HCT116 (cell line): ENCODE measurements at regions not wholly inside any gene's neighbourhood (a gene's known extent, or its start where the extent isn't known, plus 50 kb on each side); places are given as distances from the start of the nearest gene placed in this dataset.

Source experiments
- ATAC-seq: fragments of 200-7000 bp; cut with Tn5 transposase; 2 replicates; pipeline ENCODE4 v1.9.1; 2020; ENCODE audit warnings: mild to moderate bottlenecking, moderate library complexity
- BruUV-seq: library from RNA; stranded (reverse); fragments of 400-500 nt; replicated peaks from 2 replicates; lab custom pipeline; 2021; lab: Mats Ljungman, UMichigan
- CTCF ChIA-PET: fragments of 300-600 bp; sonication (Branson Sonifier 250); formaldehyde crosslinking; loops from one replicate; lab custom pipeline; 2021; ENCODE audit warnings: antibody characterized with exemption; lab: Charles Lee
- POLR2A ChIA-PET: fragments of 300-600, 350-600 bp; sonication (Branson Sonifier 250); formaldehyde crosslinking; loops from one replicate; lab custom pipeline; 2021; ENCODE audit warnings: antibody characterized with exemption; lab: Charles Lee
- RAD21 ChIA-PET, 2 experiments: fragments of 300-600 bp; sonication (Branson Sonifier 250); formaldehyde crosslinking; loops; one replicate each; lab custom pipeline; 2023; ENCODE audit warnings: low total read pairs in 2 of 2; ENCODE audit not compliant: uncharacterized antibody in 2 of 2, unreplicated experiment in 2 of 2, low non-redundant PET in 1 of 2; lab: Charles Lee
- DNase-seq: peaks from one replicate; pipeline ENCODE4 v3.0.0-alpha.2; 2010; ENCODE audit warnings: low read depth, low spot score
- H2AFZ ChIP-seq: fragments of 200-600 bp; shearing (Covaris generic), sonication (generic); 2 replicates; pipeline ENCODE4 v1.6.1; 2017; ENCODE audit warnings: low read depth, mixed run types, mixed read lengths, antibody characterized with exemption, low read length; ENCODE audit not compliant: poor library complexity, severe bottlenecking
- H3K27ac ChIP-seq: 2 replicates; pipeline ENCODE4 v1.5.1; 2012; ENCODE audit warnings: low read depth, low read length
- H3K27me3 ChIP-seq: fragments of 200-600 bp; sonication (generic); 2 replicates; pipeline ENCODE4 v1.6.1; 2016; ENCODE audit warnings: mixed run types, low read length, mixed read lengths; ENCODE audit not compliant: insufficient read depth
- H3K36me3 ChIP-seq, 2 experiments: fragments of 200-500 bp in 1 of 2; fragments of 200-600 bp in 1 of 2; sonication (Bioruptor generic) in 1 of 2; sonication (generic) in 1 of 2; 2 replicates each; pipeline versions ENCODE4 v1.5.1 to v1.6.1; 2014 to 2016; ENCODE audit warnings: low read length in 2 of 2, inconsistent platforms in 1 of 2, mixed read lengths in 1 of 2, mixed run types in 1 of 2; ENCODE audit not compliant: insufficient read depth in 2 of 2, control insufficient read depth in 1 of 2
- H3K4me1 ChIP-seq, 2 experiments: fragments of 200-600 bp in 1 of 2; sonication (generic) in 1 of 2; 2 replicates each; pipeline versions ENCODE4 v1.5.1 to v1.6.1; 2012 to 2017; ENCODE audit warnings: low read length in 2 of 2, inconsistent platforms in 1 of 2, mild to moderate bottlenecking in 1 of 2, mixed read lengths in 1 of 2, mixed run types in 1 of 2, moderate library complexity in 1 of 2; ENCODE audit not compliant: insufficient read depth in 2 of 2, control insufficient read depth in 1 of 2
- H3K4me2 ChIP-seq: fragments of 200-600 bp; sonication (generic); 2 replicates; pipeline ENCODE4 v1.6.1; 2017; ENCODE audit warnings: mixed run types, low read length, mixed read lengths
- H3K4me3 ChIP-seq, 2 experiments: fragments of 200-600 bp in 1 of 2; sonication (generic) in 1 of 2; replicated peaks in 1 of 2; 2 replicates each; pipeline ENCODE4 v1.5.1; 2011 to 2016; ENCODE audit warnings: low read length in 2 of 2, control low read depth in 1 of 2, low read depth in 1 of 2, mild to moderate bottlenecking in 1 of 2, mixed read lengths in 1 of 2, mixed run types in 1 of 2
- H3K79me2 ChIP-seq: fragments of 200-600 bp; sonication (generic); 2 replicates; pipeline ENCODE4 v1.6.1; 2017; ENCODE audit warnings: mild to moderate bottlenecking, mixed run types, low read length, moderate library complexity, mixed read lengths; ENCODE audit not compliant: insufficient read depth
- H3K9ac ChIP-seq: fragments of 200-600 bp; sonication (generic); 2 replicates; pipeline ENCODE4 v1.6.1; 2016; ENCODE audit warnings: low read length, mixed read lengths
- H3K9me2 ChIP-seq: fragments of 200-600 bp; sonication (generic), shearing (Covaris generic); 2 replicates; pipeline ENCODE4 v1.6.1; 2017; ENCODE audit warnings: mixed run types, mild to moderate bottlenecking, moderate library complexity; ENCODE audit not compliant: insufficient read depth
- H3K9me3 ChIP-seq, 2 experiments: fragments of 200-500 bp in 1 of 2; fragments of 200-600 bp in 1 of 2; sonication (Bioruptor generic) in 1 of 2; sonication (generic) in 1 of 2; 2 replicates each; pipeline ENCODE4 v1.6.1; 2014 to 2017; ENCODE audit warnings: low read length in 2 of 2, mixed read lengths in 2 of 2, inconsistent platforms in 1 of 2, low read depth in 1 of 2, mild to moderate bottlenecking in 1 of 2, mixed run types in 1 of 2, moderate library complexity in 1 of 2; ENCODE audit not compliant: control insufficient read depth in 1 of 2, insufficient read depth in 1 of 2
- H4K20me1 ChIP-seq: fragments of 200-600 bp; sonication (generic), shearing (Covaris generic); 2 replicates; pipeline ENCODE4 v1.6.1; 2017; ENCODE audit warnings: mixed run types, mild to moderate bottlenecking, moderate library complexity; ENCODE audit not compliant: insufficient read depth
- RAD21 ChIP-seq: IDR thresholded peaks from 2 replicates; pipeline ENCODE4 v1.6.1; 2012; ENCODE audit warnings: low read depth, mild to moderate bottlenecking
- SIN3A ChIP-seq: IDR thresholded peaks from 2 replicates; pipeline ENCODE4 v1.6.1; 2012; ENCODE audit warnings: low read depth
- ZNF274 ChIP-seq: fragments of 200-500 bp; sonication (Bioruptor generic); IDR thresholded peaks from 2 replicates; pipeline ENCODE4 v1.6.1; 2014; ENCODE audit warnings: mild to moderate bottlenecking, low read depth, low read length, inconsistent platforms
- intact Hi-C: fragments of 100-400 bp; cut with micrococcal nuclease; formaldehyde crosslinking; loops from 2 replicates; pipeline ENCODE4 v1.10.0; 2022
- TF ChIP-seq, protein P1 (sequence below): IDR thresholded peaks from 2 replicates; pipeline ENCODE4 v1.6.1; 2012; ENCODE audit warnings: low read depth
- TF ChIP-seq, protein P2 (sequence below), 3 experiments: fragments of 200-600 bp in 1 of 3; sonication (generic) in 1 of 3; IDR thresholded peaks in 2 of 3; conservative IDR thresholded peaks in 1 of 3; 2 replicates each; pipeline ENCODE4 v1.5.1; 2012 to 2017; ENCODE audit warnings: low read depth in 2 of 3, low read length in 2 of 3, antibody characterized with exemption in 1 of 3, borderline replicate concordance in 1 of 3, control low read depth in 1 of 3, mild to moderate bottlenecking in 1 of 3, mixed read lengths in 1 of 3, mixed run types in 1 of 3, moderate library complexity in 1 of 3; ENCODE audit not compliant: insufficient read depth in 1 of 3

DNA sequence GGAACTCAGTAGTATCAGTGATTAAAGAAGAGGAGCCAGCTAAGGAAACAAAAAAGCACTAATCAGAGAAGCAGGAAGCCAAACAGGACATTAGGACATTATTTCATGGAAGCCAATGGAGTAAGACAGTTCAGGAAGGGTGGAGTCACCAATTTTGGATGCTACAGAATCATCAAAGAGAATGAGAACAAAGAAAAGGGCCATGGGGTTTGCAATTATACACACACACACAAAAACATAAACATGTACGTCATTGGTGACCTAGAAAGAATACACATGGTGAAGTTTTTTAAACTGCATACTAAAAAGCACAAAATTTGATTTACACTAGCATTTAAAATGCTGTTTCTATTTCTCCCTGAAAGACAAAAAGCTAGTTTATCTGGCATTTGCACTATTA, 96.8 kb upstream of the MRPS30 start:
- H3K4me1 ChIP-seq = no peaks in the 10 kb centered on the region
- no peak overlapping the region for H3K4me2 ChIP-seq
- ATAC-seq = no peak
- RAD21 ChIA-PET = no interaction called here
- no peak overlapping the region for H3K27ac ChIP-seq
- H2AFZ ChIP-seq = no peak overlapping the region
- no peak for TF ChIP-seq SIN3A
- TF ChIP-seq, protein P1, sequence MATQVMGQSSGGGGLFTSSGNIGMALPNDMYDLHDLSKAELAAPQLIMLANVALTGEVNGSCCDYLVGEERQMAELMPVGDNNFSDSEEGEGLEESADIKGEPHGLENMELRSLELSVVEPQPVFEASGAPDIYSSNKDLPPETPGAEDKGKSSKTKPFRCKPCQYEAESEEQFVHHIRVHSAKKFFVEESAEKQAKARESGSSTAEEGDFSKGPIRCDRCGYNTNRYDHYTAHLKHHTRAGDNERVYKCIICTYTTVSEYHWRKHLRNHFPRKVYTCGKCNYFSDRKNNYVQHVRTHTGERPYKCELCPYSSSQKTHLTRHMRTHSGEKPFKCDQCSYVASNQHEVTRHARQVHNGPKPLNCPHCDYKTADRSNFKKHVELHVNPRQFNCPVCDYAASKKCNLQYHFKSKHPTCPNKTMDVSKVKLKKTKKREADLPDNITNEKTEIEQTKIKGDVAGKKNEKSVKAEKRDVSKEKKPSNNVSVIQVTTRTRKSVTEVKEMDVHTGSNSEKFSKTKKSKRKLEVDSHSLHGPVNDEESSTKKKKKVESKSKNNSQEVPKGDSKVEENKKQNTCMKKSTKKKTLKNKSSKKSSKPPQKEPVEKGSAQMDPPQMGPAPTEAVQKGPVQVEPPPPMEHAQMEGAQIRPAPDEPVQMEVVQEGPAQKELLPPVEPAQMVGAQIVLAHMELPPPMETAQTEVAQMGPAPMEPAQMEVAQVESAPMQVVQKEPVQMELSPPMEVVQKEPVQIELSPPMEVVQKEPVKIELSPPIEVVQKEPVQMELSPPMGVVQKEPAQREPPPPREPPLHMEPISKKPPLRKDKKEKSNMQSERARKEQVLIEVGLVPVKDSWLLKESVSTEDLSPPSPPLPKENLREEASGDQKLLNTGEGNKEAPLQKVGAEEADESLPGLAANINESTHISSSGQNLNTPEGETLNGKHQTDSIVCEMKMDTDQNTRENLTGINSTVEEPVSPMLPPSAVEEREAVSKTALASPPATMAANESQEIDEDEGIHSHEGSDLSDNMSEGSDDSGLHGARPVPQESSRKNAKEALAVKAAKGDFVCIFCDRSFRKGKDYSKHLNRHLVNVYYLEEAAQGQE = no peak
- TF ChIP-seq ZNF274 = no peak
- no peak for TF ChIP-seq RAD21
- TF ChIP-seq, protein P2, sequence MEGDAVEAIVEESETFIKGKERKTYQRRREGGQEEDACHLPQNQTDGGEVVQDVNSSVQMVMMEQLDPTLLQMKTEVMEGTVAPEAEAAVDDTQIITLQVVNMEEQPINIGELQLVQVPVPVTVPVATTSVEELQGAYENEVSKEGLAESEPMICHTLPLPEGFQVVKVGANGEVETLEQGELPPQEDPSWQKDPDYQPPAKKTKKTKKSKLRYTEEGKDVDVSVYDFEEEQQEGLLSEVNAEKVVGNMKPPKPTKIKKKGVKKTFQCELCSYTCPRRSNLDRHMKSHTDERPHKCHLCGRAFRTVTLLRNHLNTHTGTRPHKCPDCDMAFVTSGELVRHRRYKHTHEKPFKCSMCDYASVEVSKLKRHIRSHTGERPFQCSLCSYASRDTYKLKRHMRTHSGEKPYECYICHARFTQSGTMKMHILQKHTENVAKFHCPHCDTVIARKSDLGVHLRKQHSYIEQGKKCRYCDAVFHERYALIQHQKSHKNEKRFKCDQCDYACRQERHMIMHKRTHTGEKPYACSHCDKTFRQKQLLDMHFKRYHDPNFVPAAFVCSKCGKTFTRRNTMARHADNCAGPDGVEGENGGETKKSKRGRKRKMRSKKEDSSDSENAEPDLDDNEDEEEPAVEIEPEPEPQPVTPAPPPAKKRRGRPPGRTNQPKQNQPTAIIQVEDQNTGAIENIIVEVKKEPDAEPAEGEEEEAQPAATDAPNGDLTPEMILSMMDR (IDR thresholded peaks at IDR 0.05 in 2 of 3, conservative IDR thresholded peaks at IDR 0.05 in 1 of 3; ENCODE audit: borderline replicate concordance in 1 of 3, insufficient read depth in 1 of 3, low read depth in 2 of 3, low read length in 2 of 3) = no peak
- TF ChIP-seq, all 23 proteins: peak for 0
- ChIA-PET CTCF (no interaction called here), POLR2A (no interaction called here)
- H3K4me3 ChIP-seq = no peak overlapping the region
- no TSS peak for BruUV-seq
- H3K9me3 ChIP-seq = no peaks in the 10 kb centered on the region
- DNase-seq = no peak
- no peaks in the 10 kb centered on the region for H3K9me2 ChIP-seq
- no peaks in the 10 kb centered on the region for H3K36me3 ChIP-seq
- H3K79me2 ChIP-seq = no peaks in the 10 kb centered on the region
- H4K20me1 ChIP-seq = no peaks in the 10 kb centered on the region
- intact Hi-C loops = no loop called here
- H3K27me3 ChIP-seq = no peaks in the 10 kb centered on the region
- H3K9ac ChIP-seq = no peak overlapping the region
